ENCODE measurements at regions not wholly inside any gene's neighbourhood (a gene's known extent, or its start where the extent isn't known, plus 50 kb on each side); places are given as distances from the start of the nearest gene placed in this dataset.

DNA sequence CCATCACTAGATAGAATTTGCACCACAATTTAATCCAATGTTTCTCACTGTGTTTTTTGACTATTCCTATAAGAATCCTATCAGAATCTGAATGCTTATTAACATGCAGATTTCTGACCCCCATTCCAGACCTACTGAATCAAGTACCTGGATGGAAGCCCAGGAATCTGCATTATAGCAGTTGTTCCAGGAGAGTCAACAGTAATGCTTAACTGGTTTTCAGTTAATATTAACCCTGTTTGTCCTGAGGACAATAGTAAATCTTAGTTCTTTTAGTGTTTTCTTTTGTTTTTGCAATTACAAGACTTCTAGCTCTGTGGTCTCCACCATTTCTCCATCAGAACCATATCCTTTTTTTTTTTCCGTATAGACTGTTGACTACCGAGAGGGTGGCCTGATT lies 168.2 kb downstream of the SREK1 start:
- Histone ChIP-seq H3K9me3 (ENCODE audit: control insufficient read depth, insufficient read depth, low read length) (no peaks in the 10 kb centered on the region), H3K27ac (ENCODE audit: low read depth, low read length) (no peak overlapping the region), H3K27me3 (ENCODE audit: control insufficient read depth, insufficient read depth, low read length) (no peaks in the 10 kb centered on the region), H3K4me3 (ENCODE audit: low read depth, low read length) (no peak overlapping the region)
- TF ChIP-seq, protein P1, sequence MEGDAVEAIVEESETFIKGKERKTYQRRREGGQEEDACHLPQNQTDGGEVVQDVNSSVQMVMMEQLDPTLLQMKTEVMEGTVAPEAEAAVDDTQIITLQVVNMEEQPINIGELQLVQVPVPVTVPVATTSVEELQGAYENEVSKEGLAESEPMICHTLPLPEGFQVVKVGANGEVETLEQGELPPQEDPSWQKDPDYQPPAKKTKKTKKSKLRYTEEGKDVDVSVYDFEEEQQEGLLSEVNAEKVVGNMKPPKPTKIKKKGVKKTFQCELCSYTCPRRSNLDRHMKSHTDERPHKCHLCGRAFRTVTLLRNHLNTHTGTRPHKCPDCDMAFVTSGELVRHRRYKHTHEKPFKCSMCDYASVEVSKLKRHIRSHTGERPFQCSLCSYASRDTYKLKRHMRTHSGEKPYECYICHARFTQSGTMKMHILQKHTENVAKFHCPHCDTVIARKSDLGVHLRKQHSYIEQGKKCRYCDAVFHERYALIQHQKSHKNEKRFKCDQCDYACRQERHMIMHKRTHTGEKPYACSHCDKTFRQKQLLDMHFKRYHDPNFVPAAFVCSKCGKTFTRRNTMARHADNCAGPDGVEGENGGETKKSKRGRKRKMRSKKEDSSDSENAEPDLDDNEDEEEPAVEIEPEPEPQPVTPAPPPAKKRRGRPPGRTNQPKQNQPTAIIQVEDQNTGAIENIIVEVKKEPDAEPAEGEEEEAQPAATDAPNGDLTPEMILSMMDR (IDR thresholded peaks at IDR 0.05; ENCODE audit: low read depth, low read length), result no peak
- ChIA-PET CTCF (interaction anchor here (1.1 kb wide), 1 partner anchor 367 kb away, joined by 4 read pairs; no protein-coding TSS in a partner anchor), POLR2A (no interaction called here)
- DNase-seq (ENCODE audit: low read depth, low spot score), result no peak

DNA sequence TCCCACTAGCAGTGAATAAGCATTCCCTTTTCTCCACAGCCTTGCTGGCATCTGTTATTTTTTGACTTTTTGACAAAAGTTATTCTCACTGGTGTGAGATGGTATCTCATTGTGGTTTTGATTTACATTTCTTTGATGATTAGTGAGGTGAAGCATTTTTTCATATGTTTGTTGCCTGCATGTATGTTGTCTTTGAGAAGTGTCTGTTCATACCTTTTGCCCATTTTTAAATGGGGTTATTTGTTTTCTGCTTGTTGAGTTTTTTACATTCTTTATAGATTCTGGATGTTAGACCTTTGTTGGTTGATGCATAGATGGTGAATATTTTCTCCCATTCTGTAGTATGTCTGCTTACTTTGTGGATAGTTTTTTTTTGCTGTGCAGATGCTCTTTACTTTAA lies 171.7 kb downstream of the SREK1 start:
- TF ChIP-seq, protein P1 (IDR thresholded peaks at IDR 0.05; ENCODE audit: low read depth, low read length), result no peak
- H3K27ac ChIP-seq (ENCODE audit: low read depth, low read length), result no peak overlapping the region
- no peaks in the 10 kb centered on the region for H3K9me3 ChIP-seq (ENCODE audit: control insufficient read depth, insufficient read depth, low read length)
- POLR2A ChIA-PET, result no interaction called here
- peaks cover 3% of the 10 kb centered on the region for H3K27me3 ChIP-seq (ENCODE audit: control insufficient read depth, insufficient read depth, low read length)
- CTCF ChIA-PET, result interaction anchor here (0.7 to 4.2 kb wide), 3 partner anchors 8 to 549 kb away, joined by 4 to 30 read pairs (median 11); no protein-coding TSS in a partner anchor
- no peak for DNase-seq (ENCODE audit: low read depth, low spot score)
- no peak overlapping the region for H3K4me3 ChIP-seq (ENCODE audit: low read depth, low read length)

DNA sequence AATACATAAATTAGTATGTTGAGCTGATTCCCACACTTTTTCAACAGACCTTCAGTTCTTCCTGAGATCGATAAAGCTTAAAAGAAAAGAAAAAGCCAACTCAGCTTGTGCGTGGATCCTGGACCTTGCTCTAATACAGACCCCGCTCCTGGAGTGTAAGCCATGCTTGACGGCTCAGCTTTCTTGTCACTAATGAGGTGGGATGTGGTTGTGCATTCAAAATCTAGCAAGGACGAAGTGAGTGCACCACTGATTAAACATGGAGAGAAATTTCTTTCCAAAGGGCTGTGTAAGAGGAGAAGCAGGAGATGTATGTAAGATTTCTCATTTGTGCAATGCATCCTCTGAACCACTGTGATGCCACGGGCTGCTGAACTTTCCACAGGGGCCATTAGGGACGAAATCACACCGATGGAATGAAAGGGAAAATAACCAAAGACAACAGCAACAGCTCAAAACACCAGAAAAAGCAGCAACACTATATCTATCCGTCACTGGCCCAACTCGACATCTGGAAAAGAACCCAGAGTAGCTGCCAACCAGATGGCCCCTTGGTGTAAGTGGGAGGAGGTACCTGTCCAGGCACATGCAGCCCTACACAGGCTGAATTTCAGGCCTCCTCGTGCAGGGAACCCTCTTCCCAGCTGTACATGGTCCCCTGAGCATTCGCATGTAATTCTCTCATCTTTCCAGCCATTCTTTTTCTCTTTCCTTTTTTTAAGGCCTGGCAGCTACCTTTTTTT lies 178.9 kb downstream of the SREK1 start:
- ChIA-PET POLR2A (no interaction called here), CTCF (interaction anchor here (0.5 to 4.1 kb wide), 4 partner anchors 15 to 1501 kb away, joined by 4 to 20 read pairs (median 6); no protein-coding TSS in a partner anchor)
- H3K4me3 ChIP-seq (ENCODE audit: low read depth, low read length), result no peak overlapping the region
- no peak overlapping the region for H3K27ac ChIP-seq (ENCODE audit: low read depth, low read length)
- DNase-seq (ENCODE audit: low read depth, low spot score), result no peak
- peaks cover 3% of the 10 kb centered on the region for H3K27me3 ChIP-seq (ENCODE audit: control insufficient read depth, insufficient read depth, low read length)
- TF ChIP-seq, protein P1 (IDR thresholded peaks at IDR 0.05; ENCODE audit: low read depth, low read length), result no peak
- H3K9me3 ChIP-seq (ENCODE audit: control insufficient read depth, insufficient read depth, low read length), result no peaks in the 10 kb centered on the region

DNA sequence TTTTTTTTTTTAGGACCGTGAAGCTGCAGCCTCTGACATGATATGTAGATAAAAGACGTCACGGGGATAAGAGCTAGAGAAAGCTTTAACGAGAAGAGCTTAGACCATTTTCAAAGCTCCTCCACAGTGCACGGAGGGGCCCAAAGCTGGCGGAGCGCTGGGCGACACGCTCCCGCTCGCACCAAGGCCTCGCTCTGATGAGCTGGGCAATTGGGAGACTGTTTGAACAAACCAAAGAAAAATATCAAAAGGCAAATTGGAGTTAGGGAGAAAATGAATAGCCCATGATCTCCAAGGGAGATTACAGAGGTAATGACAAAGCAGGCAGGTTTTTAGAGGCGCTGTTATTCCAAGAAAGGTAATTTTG lies 179.4 kb downstream of the SREK1 start:
- ChIA-PET CTCF (interaction anchor here (0.6 to 4.1 kb wide), 3 partner anchors 15 to 1502 kb away, joined by 4 to 20 read pairs (median 8); no protein-coding TSS in a partner anchor), POLR2A (no interaction called here)
- Histone ChIP-seq H3K4me3 (ENCODE audit: low read depth, low read length) (no peak overlapping the region), H3K27me3 (ENCODE audit: control insufficient read depth, insufficient read depth, low read length) (peaks cover 3% of the 10 kb centered on the region), H3K9me3 (ENCODE audit: control insufficient read depth, insufficient read depth, low read length) (no peaks in the 10 kb centered on the region), H3K27ac (ENCODE audit: low read depth, low read length) (no peak overlapping the region)
- DNase-seq (ENCODE audit: low read depth, low spot score), result no peak
- TF ChIP-seq, protein P1 (IDR thresholded peaks at IDR 0.05; ENCODE audit: low read depth, low read length), result no peak

DNA sequence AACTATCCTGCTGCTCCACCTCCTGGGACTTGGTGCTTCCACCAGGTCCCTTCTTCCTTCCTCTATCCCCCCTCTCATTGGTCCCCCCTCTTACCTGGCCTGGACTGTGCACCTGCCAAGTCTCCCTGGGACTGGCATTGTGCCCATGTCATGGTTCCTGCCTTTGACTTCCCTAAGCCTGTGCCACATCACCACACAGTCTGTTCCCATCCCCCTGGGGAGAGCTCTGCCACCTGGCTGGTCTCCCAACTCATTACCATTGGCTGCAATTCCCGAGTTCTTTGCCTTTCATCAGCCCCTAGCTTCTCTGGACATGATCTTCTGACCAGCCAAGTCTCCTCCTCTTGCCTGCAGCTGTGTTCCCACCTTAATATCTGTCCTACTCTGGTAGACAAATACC lies 180.3 kb downstream of the SREK1 start:
- CTCF ChIA-PET, result interaction anchor here (2.6 to 4.1 kb wide), 2 partner anchors 16 to 18 kb away, joined by 8 to 20 read pairs; no protein-coding TSS in a partner anchor

More for the DNA sequence above, 180.3 kb downstream of the SREK1 start:
- no peak for DNase-seq (ENCODE audit: low read depth, low spot score)
- Histone ChIP-seq H3K4me3 (ENCODE audit: low read depth, low read length) (no peak overlapping the region), H3K9me3 (ENCODE audit: control insufficient read depth, insufficient read depth, low read length) (no peaks in the 10 kb centered on the region), H3K27ac (ENCODE audit: low read depth, low read length) (no peak overlapping the region), H3K27me3 (ENCODE audit: control insufficient read depth, insufficient read depth, low read length) (peaks cover 3% of the 10 kb centered on the region)
- POLR2A ChIA-PET, result no interaction called here
- TF ChIP-seq, protein P1 (IDR thresholded peaks at IDR 0.05; ENCODE audit: low read depth, low read length), result no peak

All from AG04450 (cell line).